ENCODE measurements at regions not wholly inside any gene's neighbourhood (a gene's known extent, or its start where the extent isn't known, plus 50 kb on each side); places are given as distances from the start of the nearest gene placed in this dataset.

DNA sequence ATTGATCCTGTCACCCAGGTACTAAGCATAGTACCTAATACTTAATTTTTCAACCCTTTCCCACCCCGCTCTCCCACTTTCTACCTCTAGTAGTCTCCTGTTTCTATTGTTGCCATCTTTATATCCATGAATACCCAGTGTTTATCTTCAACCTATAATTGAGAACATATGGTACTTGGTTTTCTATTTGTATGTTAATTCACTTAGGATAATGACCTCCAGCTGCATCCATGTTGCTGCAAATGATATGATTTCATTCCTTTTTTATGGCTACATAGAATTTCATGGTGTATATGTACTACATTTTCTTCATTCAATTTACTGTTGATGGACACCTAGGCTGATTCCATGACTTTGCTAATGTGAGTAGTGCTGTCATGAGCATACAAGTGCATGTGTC, 547.3 kb upstream of the NOVA1 start:
- H3K4me1 ChIP-seq (ENCODE audit: control insufficient read depth, insufficient read depth, low read length) = no peaks in the 10 kb centered on the region
- POLR2A ChIA-PET = no interaction called here
- no peaks in the 10 kb centered on the region for H3K36me3 ChIP-seq (ENCODE audit: control insufficient read depth in 2 of 2, insufficient read depth in 1 of 2, low read length in 2 of 2)
- no peak for TF ChIP-seq ZNF335 (tag by site-specific recombination; conservative IDR thresholded peaks at IDR 0.05)
- no peak for TF ChIP-seq ZNF248 (tag by site-specific recombination; IDR thresholded peaks at IDR 0.05)
- no peak for TF ChIP-seq ZNF837 (tag by site-specific recombination; IDR thresholded peaks at IDR 0.05)
- TF ChIP-seq SP3 (tag by site-specific recombination; IDR thresholded peaks at IDR 0.05) = no peak
- TF ChIP-seq GLIS1 (tag by site-specific recombination; IDR thresholded peaks at IDR 0.05) = no peak
- TF ChIP-seq ZNF221 (tag by site-specific recombination; IDR thresholded peaks at IDR 0.05; ENCODE audit: borderline replicate concordance) = no peak
- H3K9me3 ChIP-seq (ENCODE audit: control insufficient read depth, insufficient read depth, low read depth, low read length) = no peaks in the 10 kb centered on the region
- H3K4me3 ChIP-seq (ENCODE audit: low read depth, low read length) = no peak overlapping the region
- CTCF ChIA-PET = no interaction called here
- no peak overlapping the region for H3K27ac ChIP-seq (ENCODE audit: extremely low read depth, low read depth, low read length)

DNA sequence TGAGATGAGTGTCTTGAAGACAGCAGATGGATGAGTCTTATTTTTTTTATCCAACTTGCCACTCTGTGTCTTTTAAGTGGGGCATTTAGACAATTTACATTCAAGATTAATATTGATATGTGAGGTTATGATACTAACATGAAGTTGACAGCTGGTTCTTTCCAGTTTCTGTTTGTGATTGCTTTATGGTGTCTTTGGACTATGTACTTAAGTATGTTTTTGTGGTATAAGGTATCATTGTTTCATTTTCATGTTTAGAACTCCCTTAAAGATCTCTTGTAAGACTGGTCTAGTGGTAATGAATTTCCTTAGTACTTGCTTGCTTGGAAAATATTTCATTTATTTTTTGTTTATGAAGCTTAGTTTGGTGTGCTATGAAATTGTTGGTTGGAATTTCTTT, 550.3 kb upstream of the NOVA1 start:
- ChIA-PET CTCF (no interaction called here), POLR2A (no interaction called here)
- TF ChIP-seq ZNF629 (tag by site-specific recombination; IDR thresholded peaks at IDR 0.05) = no peak
- TF ChIP-seq, protein P1, sequence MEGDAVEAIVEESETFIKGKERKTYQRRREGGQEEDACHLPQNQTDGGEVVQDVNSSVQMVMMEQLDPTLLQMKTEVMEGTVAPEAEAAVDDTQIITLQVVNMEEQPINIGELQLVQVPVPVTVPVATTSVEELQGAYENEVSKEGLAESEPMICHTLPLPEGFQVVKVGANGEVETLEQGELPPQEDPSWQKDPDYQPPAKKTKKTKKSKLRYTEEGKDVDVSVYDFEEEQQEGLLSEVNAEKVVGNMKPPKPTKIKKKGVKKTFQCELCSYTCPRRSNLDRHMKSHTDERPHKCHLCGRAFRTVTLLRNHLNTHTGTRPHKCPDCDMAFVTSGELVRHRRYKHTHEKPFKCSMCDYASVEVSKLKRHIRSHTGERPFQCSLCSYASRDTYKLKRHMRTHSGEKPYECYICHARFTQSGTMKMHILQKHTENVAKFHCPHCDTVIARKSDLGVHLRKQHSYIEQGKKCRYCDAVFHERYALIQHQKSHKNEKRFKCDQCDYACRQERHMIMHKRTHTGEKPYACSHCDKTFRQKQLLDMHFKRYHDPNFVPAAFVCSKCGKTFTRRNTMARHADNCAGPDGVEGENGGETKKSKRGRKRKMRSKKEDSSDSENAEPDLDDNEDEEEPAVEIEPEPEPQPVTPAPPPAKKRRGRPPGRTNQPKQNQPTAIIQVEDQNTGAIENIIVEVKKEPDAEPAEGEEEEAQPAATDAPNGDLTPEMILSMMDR (tag by site-specific recombination; IDR thresholded peaks at IDR 0.05) = no peak
- no peak for TF ChIP-seq ZNF223 (tag by site-specific recombination; IDR thresholded peaks at IDR 0.05)
- TF ChIP-seq REPIN1 (tag by site-specific recombination; IDR thresholded peaks at IDR 0.05; ENCODE audit: low read depth) = no peak
- no peak for TF ChIP-seq SP2 (tag by site-specific recombination; IDR thresholded peaks at IDR 0.05)
- TF ChIP-seq WT1 (tag by site-specific recombination; IDR thresholded peaks at IDR 0.05) = no peak
- no peak for TF ChIP-seq MZF1 (tag by site-specific recombination; IDR thresholded peaks at IDR 0.05; ENCODE audit: borderline replicate concordance)
- TF ChIP-seq, protein P2, sequence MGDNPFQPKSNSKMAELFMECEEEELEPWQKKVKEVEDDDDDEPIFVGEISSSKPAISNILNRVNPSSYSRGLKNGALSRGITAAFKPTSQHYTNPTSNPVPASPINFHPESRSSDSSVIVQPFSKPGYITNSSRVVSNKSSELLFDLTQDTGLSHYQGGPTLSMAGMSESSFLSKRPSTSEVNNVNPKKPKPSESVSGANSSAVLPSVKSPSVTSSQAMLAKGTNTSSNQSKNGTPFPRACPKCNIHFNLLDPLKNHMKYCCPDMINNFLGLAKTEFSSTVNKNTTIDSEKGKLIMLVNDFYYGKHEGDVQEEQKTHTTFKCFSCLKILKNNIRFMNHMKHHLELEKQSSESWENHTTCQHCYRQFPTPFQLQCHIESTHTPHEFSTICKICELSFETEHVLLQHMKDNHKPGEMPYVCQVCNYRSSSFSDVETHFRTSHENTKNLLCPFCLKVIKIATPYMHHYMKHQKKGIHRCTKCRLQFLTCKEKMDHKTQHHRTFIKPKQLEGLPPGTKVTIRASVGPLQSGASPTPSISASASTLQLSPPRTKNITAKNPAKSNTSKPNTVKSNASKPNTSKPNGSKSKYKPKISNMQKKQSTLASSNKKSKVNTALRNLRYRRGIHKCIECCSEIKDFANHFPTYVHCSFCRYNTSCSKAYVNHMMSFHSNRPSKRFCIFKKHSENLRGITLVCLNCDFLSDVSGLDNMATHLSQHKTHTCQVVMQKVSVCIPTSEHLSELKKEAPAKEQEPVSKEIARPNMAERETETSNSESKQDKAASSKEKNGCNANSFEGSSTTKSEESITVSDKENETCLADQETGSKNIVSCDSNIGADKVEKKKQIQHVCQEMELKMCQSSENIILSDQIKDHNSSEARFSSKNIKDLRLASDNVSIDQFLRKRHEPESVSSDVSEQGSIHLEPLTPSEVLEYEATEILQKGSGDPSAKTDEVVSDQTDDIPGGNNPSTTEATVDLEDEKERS (tag by site-specific recombination; IDR thresholded peaks at IDR 0.05) = no peak
- Histone ChIP-seq H3K36me3 (ENCODE audit: control insufficient read depth in 2 of 2, insufficient read depth in 1 of 2, low read length in 2 of 2) (no peaks in the 10 kb centered on the region), H3K4me3 (ENCODE audit: low read depth, low read length) (no peak overlapping the region), H3K4me1 (ENCODE audit: control insufficient read depth, insufficient read depth, low read length) (no peaks in the 10 kb centered on the region), H3K27ac (ENCODE audit: extremely low read depth, low read depth, low read length) (no peak overlapping the region), H3K9me3 (ENCODE audit: control insufficient read depth, insufficient read depth, low read depth, low read length) (no peaks in the 10 kb centered on the region)

DNA sequence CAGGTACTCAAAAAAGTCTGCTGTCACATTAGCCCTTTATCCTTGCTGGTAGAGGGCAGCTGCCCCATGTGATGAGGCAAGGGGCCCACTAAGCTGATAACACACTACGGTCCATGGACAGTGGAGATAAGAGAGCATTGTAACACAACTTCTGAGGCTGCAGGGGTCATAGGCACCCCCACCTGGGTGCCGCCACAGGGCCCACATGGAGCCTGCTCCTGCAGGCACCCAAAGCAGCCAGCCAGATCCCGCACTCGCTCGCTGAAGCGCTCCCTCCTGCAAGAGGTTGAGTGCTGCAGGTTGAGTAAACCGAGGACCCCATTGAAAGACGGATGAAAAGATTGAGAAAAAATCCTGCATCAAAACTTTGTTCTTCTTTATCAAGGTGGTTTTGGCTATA, 566.3 kb upstream of the NOVA1 start:
- no peaks in the 10 kb centered on the region for H3K9me3 ChIP-seq (ENCODE audit: control insufficient read depth, insufficient read depth, low read depth, low read length)
- no peaks in the 10 kb centered on the region for H3K36me3 ChIP-seq (ENCODE audit: control insufficient read depth in 2 of 2, insufficient read depth in 1 of 2, low read length in 2 of 2)
- POLR2A ChIA-PET = no interaction called here
- no peaks in the 10 kb centered on the region for H3K4me1 ChIP-seq (ENCODE audit: control insufficient read depth, insufficient read depth, low read length)
- TF ChIP-seq, protein P3, sequence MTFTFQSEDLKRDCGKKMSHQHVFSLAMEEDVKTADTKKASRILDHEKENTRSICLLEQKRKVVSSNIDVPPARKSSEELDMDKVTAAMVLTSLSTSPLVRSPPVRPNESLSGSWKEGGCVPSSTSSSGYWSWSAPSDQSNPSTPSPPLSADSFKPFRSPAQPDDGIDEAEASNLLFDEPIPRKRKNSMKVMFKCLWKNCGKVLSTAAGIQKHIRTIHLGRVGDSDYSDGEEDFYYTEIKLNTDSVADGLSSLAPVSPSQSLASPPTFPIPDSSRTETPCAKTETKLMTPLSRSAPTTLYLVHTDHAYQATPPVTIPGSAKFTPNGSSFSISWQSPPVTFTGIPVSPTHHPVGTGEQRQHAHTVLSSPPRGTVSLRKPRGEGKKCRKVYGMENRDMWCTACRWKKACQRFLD (tag by site-specific recombination; IDR thresholded peaks at IDR 0.05) = no peak
- no peak for TF ChIP-seq KLF10 (tag by site-specific recombination; IDR thresholded peaks at IDR 0.05)
- no peak for TF ChIP-seq ZBTB48 (tag by site-specific recombination; IDR thresholded peaks at IDR 0.05)
- TF ChIP-seq, protein P4, sequence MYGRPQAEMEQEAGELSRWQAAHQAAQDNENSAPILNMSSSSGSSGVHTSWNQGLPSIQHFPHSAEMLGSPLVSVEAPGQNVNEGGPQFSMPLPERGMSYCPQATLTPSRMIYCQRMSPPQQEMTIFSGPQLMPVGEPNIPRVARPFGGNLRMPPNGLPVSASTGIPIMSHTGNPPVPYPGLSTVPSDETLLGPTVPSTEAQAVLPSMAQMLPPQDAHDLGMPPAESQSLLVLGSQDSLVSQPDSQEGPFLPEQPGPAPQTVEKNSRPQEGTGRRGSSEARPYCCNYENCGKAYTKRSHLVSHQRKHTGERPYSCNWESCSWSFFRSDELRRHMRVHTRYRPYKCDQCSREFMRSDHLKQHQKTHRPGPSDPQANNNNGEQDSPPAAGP (tag by site-specific recombination; IDR thresholded peaks at IDR 0.05) = no peak
- no peak for TF ChIP-seq ZNF302 (tag by site-specific recombination; IDR thresholded peaks at IDR 0.05; ENCODE audit: low read depth)
- TF ChIP-seq ZNF600 (tag by site-specific recombination; IDR thresholded peaks at IDR 0.05) = no peak
- no peak for TF ChIP-seq ZNF426 (tag by site-specific recombination; IDR thresholded peaks at IDR 0.05)
- no peak for TF ChIP-seq ZNF341 (tag by site-specific recombination; IDR thresholded peaks at IDR 0.05; ENCODE audit: low read depth)
- TF ChIP-seq, protein P5, sequence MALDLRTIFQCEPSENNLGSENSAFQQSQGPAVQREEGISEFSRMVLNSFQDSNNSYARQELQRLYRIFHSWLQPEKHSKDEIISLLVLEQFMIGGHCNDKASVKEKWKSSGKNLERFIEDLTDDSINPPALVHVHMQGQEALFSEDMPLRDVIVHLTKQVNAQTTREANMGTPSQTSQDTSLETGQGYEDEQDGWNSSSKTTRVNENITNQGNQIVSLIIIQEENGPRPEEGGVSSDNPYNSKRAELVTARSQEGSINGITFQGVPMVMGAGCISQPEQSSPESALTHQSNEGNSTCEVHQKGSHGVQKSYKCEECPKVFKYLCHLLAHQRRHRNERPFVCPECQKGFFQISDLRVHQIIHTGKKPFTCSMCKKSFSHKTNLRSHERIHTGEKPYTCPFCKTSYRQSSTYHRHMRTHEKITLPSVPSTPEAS (tag by site-specific recombination; IDR thresholded peaks at IDR 0.05) = no peak
- TF ChIP-seq FEZF1 (tag by site-specific recombination; IDR thresholded peaks at IDR 0.05) = no peak
- H3K4me3 ChIP-seq (ENCODE audit: low read depth, low read length) = no peak overlapping the region
- CTCF ChIA-PET = no interaction called here
- H3K27ac ChIP-seq (ENCODE audit: extremely low read depth, low read depth, low read length) = no peak overlapping the region

Measured in HEK293 (cell line).